Right atrium auricular region (tissue), 2 donors: ENCODE measurements at regions not wholly inside any gene's neighbourhood (a gene's known extent, or its start where the extent isn't known, plus 50 kb on each side); places are given as distances from the start of the nearest gene placed in this dataset.

ENCODE experiments used
- DNase-seq: peaks from one replicate; pipeline ENCODE4 v3.0.0-alpha.2; 2019; ENCODE audit warnings: low spot score
- H3K27ac ChIP-seq, 2 donors: fragments of 200-600 bp; sonication (generic); 1 replicate in 1 of 2; 2 replicates in 1 of 2; pipeline ENCODE4 v1.5.1; 2016 to 2019
- H3K27me3 ChIP-seq, 2 donors: fragments of 200-600 bp; sonication (generic); one replicate each; pipeline versions ENCODE4 v1.5.1 to v1.6.0; 2017 to 2019
- H3K36me3 ChIP-seq: fragments of 200-600 bp; sonication (generic); one replicate; pipeline ENCODE4 v1.5.1; 2016
- H3K4me1 ChIP-seq, 2 donors: fragments of 200-600 bp; sonication (generic); one replicate each; pipeline versions ENCODE4 v1.5.1 to v1.6.0; 2017 to 2019
- H3K4me3 ChIP-seq, 2 donors: fragments of 200-600 bp; sonication (generic); 1 replicate in 1 of 2; 2 replicates in 1 of 2; pipeline ENCODE4 v1.5.1; 2017 to 2019; ENCODE audit warnings: mild to moderate bottlenecking in 1 of 2, moderate library complexity in 1 of 2
- H3K9me3 ChIP-seq, 2 donors: fragments of 200-600 bp; sonication (generic); one replicate each; pipeline ENCODE4 v1.5.1; 2019
- CTCF ChIP-seq, 2 donors: fragments of 200-600 bp; sonication (generic); IDR thresholded peaks; one replicate each; pipeline ENCODE4 v1.5.1; 2019; ENCODE audit warnings: antibody characterized with exemption in 2 of 2

GRCh38 chr18:30929718-30930117 lies 112.8 kb downstream of the DSC3 start:
- Histone ChIP-seq H3K27me3 (no peaks in the 10 kb centered on the region), H3K36me3 (no peaks in the 10 kb centered on the region), H3K4me3 (no peak overlapping the region), H3K27ac (no peak overlapping the region), H3K4me1 (no peaks in the 10 kb centered on the region), H3K9me3 (no peaks in the 10 kb centered on the region)
- TF ChIP-seq CTCF (IDR thresholded peaks at IDR 0.05): no peak
- no peak for DNase-seq

DNA sequence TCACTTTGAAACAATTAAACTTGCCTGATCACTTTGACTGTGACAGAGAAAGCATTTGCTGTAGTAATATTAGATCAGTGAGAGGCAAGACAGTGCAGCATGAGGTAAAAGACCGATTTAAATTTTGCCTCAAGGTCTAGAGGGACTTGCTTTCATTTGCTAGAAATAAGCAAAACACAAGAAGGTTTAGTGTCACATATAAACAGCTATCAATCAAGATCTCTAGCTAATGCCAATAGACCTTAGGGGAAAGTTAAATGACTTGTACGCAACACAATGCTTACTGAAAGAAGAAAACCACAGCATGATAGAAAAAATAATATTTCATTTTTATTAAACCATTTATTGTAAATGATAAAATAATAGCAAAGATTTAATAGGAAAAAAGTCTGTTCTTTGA lies 113.5 kb downstream of the DSC3 start:
- Histone ChIP-seq H3K27me3 (no peaks in the 10 kb centered on the region), H3K9me3 (no peaks in the 10 kb centered on the region), H3K4me1 (no peaks in the 10 kb centered on the region), H3K36me3 (no peaks in the 10 kb centered on the region), H3K4me3 (no peak overlapping the region), H3K27ac (no peak overlapping the region)
- no peak for TF ChIP-seq CTCF (IDR thresholded peaks at IDR 0.05)
- DNase-seq: no peak

DNA sequence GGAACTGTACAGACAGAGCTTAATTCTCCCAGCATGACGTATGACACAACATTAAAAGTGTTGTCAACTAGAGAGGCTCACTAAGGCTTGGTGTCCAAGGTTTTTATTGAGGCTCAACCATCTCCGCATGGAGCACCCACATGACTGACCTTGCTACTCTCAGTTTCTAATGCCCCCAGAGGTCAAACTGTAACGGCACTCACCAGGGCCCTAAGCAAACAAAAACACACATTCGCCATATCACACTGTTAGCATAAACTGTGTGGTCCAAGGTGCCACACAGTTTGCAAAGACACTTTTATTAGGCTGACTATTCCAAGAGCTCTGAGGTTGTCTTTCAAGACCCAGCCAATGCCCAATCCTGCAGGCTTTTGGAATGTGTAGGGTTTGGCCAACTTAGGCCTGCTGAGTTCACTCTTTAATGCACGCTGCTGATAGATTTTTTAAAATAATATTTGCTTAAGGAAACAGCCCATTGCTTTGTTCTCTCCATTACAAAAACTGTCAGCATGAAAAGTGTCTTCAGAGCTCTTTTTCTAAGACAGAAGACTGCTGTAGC lies 114.9 kb downstream of the DSC3 start:
- no peak for TF ChIP-seq CTCF (IDR thresholded peaks at IDR 0.05)
- no peaks in the 10 kb centered on the region for H3K27me3 ChIP-seq

DNA sequence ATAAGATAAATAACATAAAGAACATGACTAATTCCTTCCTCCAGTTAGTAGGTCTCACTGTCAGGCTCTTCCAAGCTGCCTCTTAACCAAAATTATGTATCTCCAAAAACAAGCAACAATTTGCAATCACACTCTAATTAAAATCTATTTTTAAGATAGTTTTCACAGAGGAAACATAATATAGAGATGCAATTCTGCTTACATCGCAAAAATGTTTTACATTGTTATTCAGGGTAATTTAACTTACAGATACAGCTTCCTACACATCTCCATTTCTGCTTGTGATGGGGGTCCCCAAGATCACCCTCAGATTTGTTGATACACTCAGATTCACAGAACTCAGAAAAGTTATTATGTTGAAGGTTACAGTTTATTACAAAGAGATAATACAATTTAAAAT lies 115.5 kb downstream of the DSC3 start:
- Histone ChIP-seq H3K36me3 (no peaks in the 10 kb centered on the region), H3K27me3 (no peaks in the 10 kb centered on the region), H3K9me3 (no peaks in the 10 kb centered on the region), H3K4me3 (no peak overlapping the region), H3K27ac (no peak overlapping the region), H3K4me1 (no peaks in the 10 kb centered on the region)
- DNase-seq: no peak
- TF ChIP-seq CTCF (IDR thresholded peaks at IDR 0.05): no peak

More for the DNA sequence above, 114.9 kb downstream of the DSC3 start:
- no peaks in the 10 kb centered on the region for H3K36me3 ChIP-seq
- H3K9me3 ChIP-seq: no peaks in the 10 kb centered on the region
- no peak overlapping the region for H3K27ac ChIP-seq
- no peaks in the 10 kb centered on the region for H3K4me1 ChIP-seq
- H3K4me3 ChIP-seq: no peak overlapping the region
- no peak for DNase-seq

GRCh38 chr18:30925795-30926194 lies 116.7 kb downstream of the DSC3 start:
- H3K27me3 ChIP-seq: no peaks in the 10 kb centered on the region
- no peak overlapping the region for H3K27ac ChIP-seq
- no peaks in the 10 kb centered on the region for H3K36me3 ChIP-seq
- no peaks in the 10 kb centered on the region for H3K4me1 ChIP-seq
- no peak for TF ChIP-seq CTCF (IDR thresholded peaks at IDR 0.05)
- no peaks in the 10 kb centered on the region for H3K9me3 ChIP-seq
- no peak for DNase-seq
- no peak overlapping the region for H3K4me3 ChIP-seq

- no peak for TF ChIP-seq CTCF (IDR thresholded peaks at IDR 0.05)
- H3K27ac ChIP-seq: no peak overlapping the region
- no peaks in the 10 kb centered on the region for H3K27me3 ChIP-seq
- no peak overlapping the region for H3K4me3 ChIP-seq
- DNase-seq: no peak
- H3K9me3 ChIP-seq: no peaks in the 10 kb centered on the region
- H3K36me3 ChIP-seq: no peaks in the 10 kb centered on the region
- no peaks in the 10 kb centered on the region for H3K4me1 ChIP-seq
Measured at GRCh38 chr18:30920757-30921156, 121.8 kb downstream of the DSC3 start.
